ENCODE measurements at regions not wholly inside any gene's neighbourhood (a gene's known extent, or its start where the extent isn't known, plus 50 kb on each side); places are given as distances from the start of the nearest gene placed in this dataset.

GRCh38 chr5:99076723-99077640, 148.2 kb upstream of the CHD1 start:
- no peaks in the 10 kb centered on the region for H3K9me3 ChIP-seq (ENCODE audit: control insufficient read depth, insufficient read depth, low read depth, low read length)
- no peaks in the 10 kb centered on the region for H3K36me3 ChIP-seq (ENCODE audit: control insufficient read depth, insufficient read depth, low read length)
- H3K4me2 ChIP-seq (ENCODE audit: extremely low read depth, insufficient read depth, low read length), result no peak overlapping the region
- H3K27ac ChIP-seq (ENCODE audit: insufficient read depth, low read length), result no peak overlapping the region
- H3K4me1 ChIP-seq (ENCODE audit: control insufficient read depth, extremely low read depth, insufficient read depth, low read length), result no peaks in the 10 kb centered on the region
- H3K4me3 ChIP-seq (replicated peaks in 1 of 4; ENCODE audit: control extremely low read depth in 1 of 4, insufficient read depth in 1 of 4, low read depth in 3 of 4, low read length in 4 of 4), result no peak overlapping the region
- H3K79me2 ChIP-seq (ENCODE audit: control insufficient read depth, insufficient read depth, low read length), result no peaks in the 10 kb centered on the region
- no peak for DNase-seq (ENCODE audit: low read depth in 2 of 2)
- H2AFZ ChIP-seq (ENCODE audit: low read length), result no peak overlapping the region
- TF ChIP-seq EZH2 (IDR thresholded peaks at IDR 0.05; ENCODE audit: low read length, missing control alignments) (no peak), CTCF (conservative IDR thresholded peaks at IDR 0.05 in 1 of 2, IDR thresholded peaks at IDR 0.05 in 1 of 2; ENCODE audit: low read depth in 1 of 2, low read length in 2 of 2) (no peak)
- no peaks in the 10 kb centered on the region for H3K27me3 ChIP-seq (ENCODE audit: control insufficient read depth, insufficient read depth, low read length)
- H4K20me1 ChIP-seq (ENCODE audit: control insufficient read depth, extremely low read depth, insufficient read depth, low read length), result no peaks in the 10 kb centered on the region
- no peak overlapping the region for H3K9ac ChIP-seq (ENCODE audit: insufficient read depth, low read length)

GRCh38 chr5:99072846-99073245, 144.0 kb upstream of the CHD1 start:
- Histone ChIP-seq H3K9ac (ENCODE audit: insufficient read depth, low read length) (no peak overlapping the region), H3K4me2 (ENCODE audit: extremely low read depth, insufficient read depth, low read length) (no peak overlapping the region), H3K79me2 (ENCODE audit: control insufficient read depth, insufficient read depth, low read length) (no peaks in the 10 kb centered on the region), H3K36me3 (ENCODE audit: control insufficient read depth, insufficient read depth, low read length) (no peaks in the 10 kb centered on the region), H3K27me3 (ENCODE audit: control insufficient read depth, insufficient read depth, low read length) (no peaks in the 10 kb centered on the region), H3K9me3 (ENCODE audit: control insufficient read depth, insufficient read depth, low read depth, low read length) (no peaks in the 10 kb centered on the region), H3K4me3 (replicated peaks in 1 of 4; ENCODE audit: control extremely low read depth in 1 of 4, insufficient read depth in 1 of 4, low read depth in 3 of 4, low read length in 4 of 4) (no peak overlapping the region), H4K20me1 (ENCODE audit: control insufficient read depth, extremely low read depth, insufficient read depth, low read length) (no peaks in the 10 kb centered on the region), H2AFZ (ENCODE audit: low read length) (no peak overlapping the region), H3K4me1 (ENCODE audit: control insufficient read depth, extremely low read depth, insufficient read depth, low read length) (no peaks in the 10 kb centered on the region), H3K27ac (ENCODE audit: insufficient read depth, low read length) (no peak overlapping the region)
- no peak for DNase-seq (ENCODE audit: low read depth in 2 of 2)
- TF ChIP-seq CTCF (conservative IDR thresholded peaks at IDR 0.05 in 1 of 2, IDR thresholded peaks at IDR 0.05 in 1 of 2; ENCODE audit: low read depth in 1 of 2, low read length in 2 of 2), result no peak
- TF ChIP-seq EZH2 (IDR thresholded peaks at IDR 0.05; ENCODE audit: low read length, missing control alignments), result no peak

- DNase-seq (ENCODE audit: low read depth in 2 of 2), result no peak
- H3K4me1 ChIP-seq (ENCODE audit: control insufficient read depth, extremely low read depth, insufficient read depth, low read length), result no peaks in the 10 kb centered on the region
- H3K36me3 ChIP-seq (ENCODE audit: control insufficient read depth, insufficient read depth, low read length), result no peaks in the 10 kb centered on the region
- H3K27ac ChIP-seq (ENCODE audit: insufficient read depth, low read length), result no peak overlapping the region
- TF ChIP-seq CTCF (conservative IDR thresholded peaks at IDR 0.05 in 1 of 2, IDR thresholded peaks at IDR 0.05 in 1 of 2; ENCODE audit: low read depth in 1 of 2, low read length in 2 of 2), result no peak
- no peak for TF ChIP-seq EZH2 (IDR thresholded peaks at IDR 0.05; ENCODE audit: low read length, missing control alignments)
- no peak overlapping the region for H3K4me2 ChIP-seq (ENCODE audit: extremely low read depth, insufficient read depth, low read length)
- no peaks in the 10 kb centered on the region for H3K79me2 ChIP-seq (ENCODE audit: control insufficient read depth, insufficient read depth, low read length)
- no peaks in the 10 kb centered on the region for H3K9me3 ChIP-seq (ENCODE audit: control insufficient read depth, insufficient read depth, low read depth, low read length)
- H2AFZ ChIP-seq (ENCODE audit: low read length), result no peak overlapping the region
- H3K9ac ChIP-seq (ENCODE audit: insufficient read depth, low read length), result no peak overlapping the region
- no peaks in the 10 kb centered on the region for H4K20me1 ChIP-seq (ENCODE audit: control insufficient read depth, extremely low read depth, insufficient read depth, low read length)
- no peaks in the 10 kb centered on the region for H3K27me3 ChIP-seq (ENCODE audit: control insufficient read depth, insufficient read depth, low read length)
- no peak overlapping the region for H3K4me3 ChIP-seq (replicated peaks in 1 of 4; ENCODE audit: control extremely low read depth in 1 of 4, insufficient read depth in 1 of 4, low read depth in 3 of 4, low read length in 4 of 4)
Measured at GRCh38 chr5:99070822-99071221, 142.0 kb upstream of the CHD1 start.

All from fibroblast of lung (primary cell).